GM12878 (cell line): ENCODE measurements at regions not wholly inside any gene's neighbourhood (a gene's known extent, or its start where the extent isn't known, plus 50 kb on each side); places are given as distances from the start of the nearest gene placed in this dataset.

Experiments
- ATAC-seq: fragments of 200-7000 bp; cut with Tn5 transposase; 3 replicates; pipeline ENCODE4 v1.9.1; 2020; ENCODE audit warnings: mild to moderate bottlenecking, moderate library complexity
- BruUV-seq: library from RNA; stranded (reverse); fragments of 400-500 nt; replicated peaks from 2 replicates; lab custom pipeline; 2021; lab: Mats Ljungman, UMichigan
- CTCF ChIA-PET: fragments of 300-600 bp; sonication (Branson Sonifier 250); formaldehyde crosslinking; extraction: SDS; loops from one replicate; lab custom pipeline; 2021; ENCODE audit warnings: inconsistent platforms; lab: Yijun Ruan, JAX
- POLR2A ChIA-PET: fragments of 350-600 bp; formaldehyde crosslinking; extraction: SDS; loops from one replicate; lab custom pipeline; 2021; ENCODE audit warnings: inconsistent platforms; lab: Charles Lee
- RAD21 ChIA-PET: fragments of 300-600 bp; sonication (Branson Sonifier 250); formaldehyde crosslinking; loops from one replicate; lab custom pipeline; 2023; ENCODE audit warnings: antibody characterized with exemption; ENCODE audit not compliant: unreplicated experiment; lab: Charles Lee
- SMC1A ChIA-PET: fragments of 300-600 bp; sonication (Branson Sonifier 250); formaldehyde crosslinking; loops from one replicate; lab custom pipeline; 2023; ENCODE audit not compliant: unreplicated experiment, uncharacterized antibody; lab: Charles Lee
- DNase-seq: peaks from one replicate; pipeline ENCODE4 v3.0.0-alpha.2; 2011; ENCODE audit warnings: low read depth, low spot score
- FAIRE-seq: peaks from 3 replicates; lab custom pipeline; 2011; peaks lifted over from hg19 to GRCh38; lab: Jason Lieb, UNC
- H2AFZ ChIP-seq: 2 replicates; pipeline ENCODE4 v1.6.0; 2011; ENCODE audit warnings: low read depth, low read length, control low read depth; ENCODE audit not compliant: control insufficient read depth
- H3K27ac ChIP-seq: 2 replicates; pipeline ENCODE4 v1.5.1; 2011; ENCODE audit warnings: control low read depth; ENCODE audit not compliant: control insufficient read depth, insufficient read depth
- H3K27me3 ChIP-seq, 2 experiments: replicated peaks in 1 of 2; 2 replicates each; pipeline versions ENCODE4 v1.6.0 to v1.6.1; 2011; ENCODE audit warnings: low read length in 1 of 2; ENCODE audit not compliant: control insufficient read depth in 2 of 2, insufficient read depth in 2 of 2
- H3K36me3 ChIP-seq, 2 experiments: 2 replicates each; pipeline ENCODE4 v1.5.1; 2011; ENCODE audit warnings: low read length in 1 of 2; ENCODE audit not compliant: control insufficient read depth in 2 of 2, insufficient read depth in 2 of 2
- H3K4me1 ChIP-seq: 2 replicates; pipeline ENCODE4 v1.6.1; 2011; ENCODE audit warnings: mild to moderate bottlenecking, low read length, moderate library complexity, mixed read lengths; ENCODE audit not compliant: control insufficient read depth, insufficient read depth
- H3K4me2 ChIP-seq: 2 replicates; pipeline ENCODE4 v1.6.0; 2011; ENCODE audit warnings: control low read depth; ENCODE audit not compliant: control insufficient read depth, insufficient read depth
- H3K4me3 ChIP-seq: fragments of 200-600 bp; sonication (generic); 2 replicates; pipeline ENCODE4 v1.5.1; 2016
- H3K79me2 ChIP-seq: 2 replicates; pipeline ENCODE4 v1.6.0; 2011; ENCODE audit warnings: low read length; ENCODE audit not compliant: control insufficient read depth, insufficient read depth
- H3K9ac ChIP-seq: 2 replicates; pipeline ENCODE4 v1.8.0; 2011; ENCODE audit warnings: low read length, control low read depth, mixed read lengths; ENCODE audit not compliant: control insufficient read depth, insufficient read depth
- H3K9me3 ChIP-seq: replicated peaks from 3 replicates; pipeline ENCODE4 v1.5.1; 2011; ENCODE audit warnings: mild to moderate bottlenecking, low read length; ENCODE audit not compliant: control insufficient read depth, insufficient read depth
- H4K20me1 ChIP-seq: 2 replicates; pipeline ENCODE4 v1.6.0; 2011; ENCODE audit not compliant: control insufficient read depth, insufficient read depth
- CHD4 ChIP-seq: fragments of 200-600 bp; sonication (generic); IDR thresholded peaks from 2 replicates; pipeline ENCODE4 v1.6.1; 2016; ENCODE audit warnings: mild to moderate bottlenecking
- KLF5 ChIP-seq: fragments of 450-650 bp; IDR thresholded peaks from 2 replicates; pipeline ENCODE4 v1.6.1; 2014; ENCODE audit warnings: mild to moderate bottlenecking; ENCODE audit not compliant: partially characterized antibody
- NR2C1 ChIP-seq: fragments of 450-650 bp; IDR thresholded peaks from 2 replicates; pipeline ENCODE4 v1.6.1; 2017; ENCODE audit warnings: antibody characterized with exemption, mild to moderate bottlenecking, moderate library complexity
- PAX8 ChIP-seq: fragments of 450-650 bp; IDR thresholded peaks from 2 replicates; pipeline ENCODE4 v1.6.1; 2017; ENCODE audit warnings: mild to moderate bottlenecking, moderate library complexity
- SIX5 ChIP-seq: IDR thresholded peaks from 2 replicates; pipeline ENCODE4 v1.6.1; 2011; ENCODE audit warnings: mild to moderate bottlenecking, low read depth, low read length, moderate library complexity; ENCODE audit not compliant: severe bottlenecking
- WGBS: methylation state at CpG from one replicate; pipeline ENCODE4 v1.1.6; 2016; ENCODE audit warnings: low lambda C conversion rate; ENCODE audit not compliant: insufficient replicate concordance, insufficient coverage; ENCODE audit errors: missing lambda C conversion rate; 5-methylcytosine and 5-hydroxymethylcytosine counted together
- in situ Hi-C: fragments of 300-500 bp; cut with MboI; formaldehyde crosslinking; loops from 9 replicates; pipeline ENCODE4 v1.14.3; 2018; ENCODE audit warnings: mixed read lengths
- intact Hi-C: fragments of 100-400 bp; cut with micrococcal nuclease; formaldehyde crosslinking; loops from one replicate; pipeline ENCODE4 v1.14.2; 2022; ENCODE audit not compliant: unreplicated experiment
- TF ChIP-seq, protein P1 (sequence below): IDR thresholded peaks from 2 replicates; pipeline ENCODE4 v1.6.1; 2011; ENCODE audit warnings: borderline replicate concordance, low read depth, mild to moderate bottlenecking, moderate library complexity, mixed read lengths, low read length; ENCODE audit not compliant: insufficient read depth; ENCODE audit errors: extremely low read length
- TF ChIP-seq, protein P2 (sequence below), 3 experiments: IDR thresholded peaks in 2 of 3; conservative IDR thresholded peaks in 1 of 3; 2 replicates each; pipeline ENCODE4 v1.5.1; 2011; ENCODE audit warnings: low read depth in 3 of 3, low read length in 3 of 3, mild to moderate bottlenecking in 3 of 3, control low read depth in 2 of 3, moderate library complexity in 2 of 3, inconsistent platforms in 1 of 3, mixed read lengths in 1 of 3; ENCODE audit not compliant: control insufficient read depth in 2 of 3, insufficient read depth in 1 of 3; ENCODE audit errors: extremely low read depth in 1 of 3
- TF ChIP-seq, protein P3 (sequence below): fragments of 450-650 bp; IDR thresholded peaks from 2 replicates; pipeline ENCODE4 v1.6.1; 2018; ENCODE audit warnings: borderline replicate concordance, mild to moderate bottlenecking; ENCODE audit not compliant: partially characterized antibody

DNA sequence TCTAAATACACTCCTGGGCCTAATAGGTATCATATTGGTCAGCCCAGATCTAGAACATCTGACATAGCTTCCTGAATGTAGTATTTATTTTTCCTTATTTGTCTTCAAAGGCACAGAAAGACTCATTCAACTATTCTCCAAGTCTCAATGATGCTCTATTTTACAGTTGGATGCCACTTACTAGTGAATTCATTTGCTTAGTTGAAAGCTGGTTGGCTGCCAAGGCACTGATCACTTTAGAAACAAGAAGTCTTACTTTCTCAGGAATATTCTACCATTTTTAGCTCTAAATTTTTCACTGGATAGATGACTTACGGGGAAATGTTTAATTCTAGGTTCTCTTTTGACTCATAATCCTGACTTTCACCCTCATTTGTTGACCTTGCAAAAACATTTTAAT is 863.4 kb downstream of the SORCS1 start:
- BruUV-seq: no TSS peak
- CTCF ChIA-PET: no interaction called here
- ATAC-seq (no peak), DNase-seq (no peak), FAIRE-seq (no peak)
- intact Hi-C loops: no loop called here
- in situ Hi-C loops: no loop called here
- H3K79me2 ChIP-seq: no peaks in the 10 kb centered on the region
- H3K27ac ChIP-seq: no peak overlapping the region
- POLR2A ChIA-PET: no interaction called here
- H4K20me1 ChIP-seq: no peaks in the 10 kb centered on the region
- no peak overlapping the region for H3K9ac ChIP-seq
- RAD21 ChIA-PET: no interaction called here
- no peak overlapping the region for H3K4me2 ChIP-seq
- H3K4me1 ChIP-seq: no peaks in the 10 kb centered on the region
- H2AFZ ChIP-seq: no peak overlapping the region
- no peaks in the 10 kb centered on the region for H3K9me3 ChIP-seq
- SMC1A ChIA-PET: interaction anchor here (0.5 to 1.3 kb wide), 2 partner anchors 14 to 719 kb away, joined by 3 read pairs; no protein-coding TSS in a partner anchor
- 0% methylated on average over 1 of the region's 1 CpG for WGBS
- no peak overlapping the region for H3K4me3 ChIP-seq
- TF ChIP-seq NR2C1 (no peak), KLF5 (no peak), SIX5 (no peak), CHD4 (no peak), PAX8 (no peak)
- TF ChIP-seq, protein P1, sequence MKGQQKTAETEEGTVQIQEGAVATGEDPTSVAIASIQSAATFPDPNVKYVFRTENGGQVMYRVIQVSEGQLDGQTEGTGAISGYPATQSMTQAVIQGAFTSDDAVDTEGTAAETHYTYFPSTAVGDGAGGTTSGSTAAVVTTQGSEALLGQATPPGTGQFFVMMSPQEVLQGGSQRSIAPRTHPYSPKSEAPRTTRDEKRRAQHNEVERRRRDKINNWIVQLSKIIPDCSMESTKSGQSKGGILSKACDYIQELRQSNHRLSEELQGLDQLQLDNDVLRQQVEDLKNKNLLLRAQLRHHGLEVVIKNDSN: no peak
- TF ChIP-seq, protein P2, sequence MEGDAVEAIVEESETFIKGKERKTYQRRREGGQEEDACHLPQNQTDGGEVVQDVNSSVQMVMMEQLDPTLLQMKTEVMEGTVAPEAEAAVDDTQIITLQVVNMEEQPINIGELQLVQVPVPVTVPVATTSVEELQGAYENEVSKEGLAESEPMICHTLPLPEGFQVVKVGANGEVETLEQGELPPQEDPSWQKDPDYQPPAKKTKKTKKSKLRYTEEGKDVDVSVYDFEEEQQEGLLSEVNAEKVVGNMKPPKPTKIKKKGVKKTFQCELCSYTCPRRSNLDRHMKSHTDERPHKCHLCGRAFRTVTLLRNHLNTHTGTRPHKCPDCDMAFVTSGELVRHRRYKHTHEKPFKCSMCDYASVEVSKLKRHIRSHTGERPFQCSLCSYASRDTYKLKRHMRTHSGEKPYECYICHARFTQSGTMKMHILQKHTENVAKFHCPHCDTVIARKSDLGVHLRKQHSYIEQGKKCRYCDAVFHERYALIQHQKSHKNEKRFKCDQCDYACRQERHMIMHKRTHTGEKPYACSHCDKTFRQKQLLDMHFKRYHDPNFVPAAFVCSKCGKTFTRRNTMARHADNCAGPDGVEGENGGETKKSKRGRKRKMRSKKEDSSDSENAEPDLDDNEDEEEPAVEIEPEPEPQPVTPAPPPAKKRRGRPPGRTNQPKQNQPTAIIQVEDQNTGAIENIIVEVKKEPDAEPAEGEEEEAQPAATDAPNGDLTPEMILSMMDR (IDR thresholded peaks at IDR 0.05 in 2 of 3, conservative IDR thresholded peaks at IDR 0.05 in 1 of 3; ENCODE audit: control insufficient read depth in 2 of 3, extremely low read depth in 1 of 3, insufficient read depth in 1 of 3, low read depth in 3 of 3, low read length in 3 of 3): no peak
- TF ChIP-seq, protein P3, sequence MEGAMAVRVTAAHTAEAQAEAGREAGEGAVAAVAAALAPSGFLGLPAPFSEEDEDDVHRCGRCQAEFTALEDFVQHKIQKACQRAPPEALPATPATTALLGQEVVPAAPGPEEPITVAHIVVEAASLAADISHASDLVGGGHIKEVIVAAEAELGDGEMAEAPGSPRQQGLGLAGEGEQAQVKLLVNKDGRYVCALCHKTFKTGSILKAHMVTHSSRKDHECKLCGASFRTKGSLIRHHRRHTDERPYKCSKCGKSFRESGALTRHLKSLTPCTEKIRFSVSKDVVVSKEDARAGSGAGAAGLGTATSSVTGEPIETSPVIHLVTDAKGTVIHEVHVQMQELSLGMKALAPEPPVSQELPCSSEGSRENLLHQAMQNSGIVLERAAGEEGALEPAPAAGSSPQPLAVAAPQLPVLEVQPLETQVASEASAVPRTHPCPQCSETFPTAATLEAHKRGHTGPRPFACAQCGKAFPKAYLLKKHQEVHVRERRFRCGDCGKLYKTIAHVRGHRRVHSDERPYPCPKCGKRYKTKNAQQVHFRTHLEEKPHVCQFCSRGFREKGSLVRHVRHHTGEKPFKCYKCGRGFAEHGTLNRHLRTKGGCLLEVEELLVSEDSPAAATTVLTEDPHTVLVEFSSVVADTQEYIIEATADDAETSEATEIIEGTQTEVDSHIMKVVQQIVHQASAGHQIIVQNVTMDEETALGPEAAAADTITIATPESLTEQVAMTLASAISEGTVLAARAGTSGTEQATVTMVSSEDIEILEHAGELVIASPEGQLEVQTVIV: no peak
- H3K36me3 ChIP-seq: no peaks in the 10 kb centered on the region
- H3K27me3 ChIP-seq: no peaks in the 10 kb centered on the region
